HG03565 (cell line): ENCODE measurements at regions not wholly inside any gene's neighbourhood (a gene's known extent, or its start where the extent isn't known, plus 50 kb on each side); places are given as distances from the start of the nearest gene placed in this dataset.

Experiments used
- ATAC-seq: cut with Tn5 transposase; IDR thresholded peaks from one replicate; pipeline ENCODE4 v1.9.1; 2021; ENCODE audit warnings: mild to moderate bottlenecking, moderate library complexity; ENCODE audit not compliant: unreplicated experiment

- ATAC-seq: no peak
Measured at GRCh38 chr1:195941795-195942194, 666.4 kb downstream of the KCNT2 start.

DNA sequence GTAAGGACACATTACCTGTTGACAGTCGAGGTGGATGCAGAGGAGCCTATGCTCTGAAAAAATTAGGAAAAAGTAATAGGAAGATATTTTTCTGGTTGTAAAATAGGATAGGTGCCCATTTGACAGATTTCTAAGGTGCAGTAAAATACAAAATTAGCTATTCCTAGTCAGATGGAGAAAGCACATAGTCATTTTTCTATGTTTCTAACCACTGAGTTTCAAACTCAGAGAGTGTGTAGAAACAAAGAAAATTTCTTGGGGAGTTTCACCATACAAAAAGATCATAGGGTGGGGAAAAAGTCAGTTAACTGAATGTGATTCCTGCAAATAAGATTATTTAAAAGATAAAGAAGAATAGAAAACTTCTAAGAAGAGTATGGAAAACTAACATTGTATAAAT is 666.9 kb downstream of the KCNT2 start:
- ATAC-seq: peak; percentile 40

- ATAC-seq: no peak
Measured at GRCh38 chr1:195939844-195940243, 668.4 kb downstream of the KCNT2 start.

- ATAC-seq: no peak
Measured at GRCh38 chr1:195934817-195935553, 673.3 kb downstream of the KCNT2 start.

DNA sequence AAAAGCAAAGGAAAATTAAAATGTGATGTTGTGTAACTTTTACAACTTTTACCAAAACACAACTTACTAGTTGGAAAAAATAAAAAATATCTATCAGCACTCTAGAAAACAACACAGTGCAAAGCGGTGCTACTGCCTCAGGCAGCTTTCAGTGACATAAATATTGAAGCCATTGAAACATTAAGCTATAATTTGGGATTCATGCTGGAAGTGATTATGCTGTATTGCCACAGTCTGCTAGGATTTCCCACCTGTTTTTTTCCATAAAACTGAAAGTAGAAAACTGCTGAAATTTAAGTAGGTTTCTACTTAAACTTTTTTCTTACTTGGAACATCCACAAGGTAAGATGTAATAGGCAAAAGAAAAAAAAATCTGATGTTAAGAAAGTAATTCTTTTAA is 674.4 kb downstream of the KCNT2 start:
- ATAC-seq: no peak

DNA sequence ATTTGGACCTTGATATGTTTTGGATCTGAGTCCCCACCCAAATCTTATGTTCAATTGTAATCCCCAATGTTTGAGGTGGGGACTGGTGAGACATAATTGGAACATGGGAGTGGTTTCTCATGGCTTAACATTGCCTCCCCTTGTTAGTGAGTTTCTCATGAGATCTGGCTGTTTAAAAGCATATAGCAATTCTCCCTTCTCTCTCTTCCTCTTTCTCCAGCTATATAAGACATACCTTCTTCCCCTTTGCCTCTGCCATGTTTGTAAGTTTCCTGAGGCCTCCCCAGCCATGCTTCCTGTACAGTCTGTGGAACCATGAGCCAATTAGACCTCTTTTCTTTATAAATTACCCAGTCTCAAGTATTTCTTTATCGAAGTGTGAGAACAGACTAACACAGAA is 692.4 kb downstream of the KCNT2 start:
- no peak for ATAC-seq

DNA sequence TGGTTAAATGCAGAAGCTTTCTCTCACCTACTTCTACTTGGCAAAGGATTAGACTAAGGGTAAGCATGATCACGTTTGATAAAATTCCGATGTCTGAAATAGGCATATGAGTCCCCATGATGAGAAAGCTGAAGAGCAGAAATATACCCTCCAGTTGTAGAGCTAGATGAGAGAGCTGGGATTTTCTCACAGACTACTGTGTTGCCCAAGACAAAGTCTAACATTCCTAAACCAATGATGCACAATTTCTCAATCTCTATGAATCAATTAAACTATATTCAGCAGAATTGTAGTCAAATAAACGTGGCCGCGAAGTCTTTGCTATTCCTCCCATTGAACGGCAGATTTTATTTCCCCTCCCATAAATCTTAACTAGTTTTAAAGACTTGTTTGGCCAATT is 699.2 kb downstream of the KCNT2 start:
- ATAC-seq: no peak

GRCh38 chr1:195908121-195908520 is 700.1 kb downstream of the KCNT2 start:
- ATAC-seq: no peak

GRCh38 chr1:195903203-195903602 is 705.0 kb downstream of the KCNT2 start:
- ATAC-seq: no peak

DNA sequence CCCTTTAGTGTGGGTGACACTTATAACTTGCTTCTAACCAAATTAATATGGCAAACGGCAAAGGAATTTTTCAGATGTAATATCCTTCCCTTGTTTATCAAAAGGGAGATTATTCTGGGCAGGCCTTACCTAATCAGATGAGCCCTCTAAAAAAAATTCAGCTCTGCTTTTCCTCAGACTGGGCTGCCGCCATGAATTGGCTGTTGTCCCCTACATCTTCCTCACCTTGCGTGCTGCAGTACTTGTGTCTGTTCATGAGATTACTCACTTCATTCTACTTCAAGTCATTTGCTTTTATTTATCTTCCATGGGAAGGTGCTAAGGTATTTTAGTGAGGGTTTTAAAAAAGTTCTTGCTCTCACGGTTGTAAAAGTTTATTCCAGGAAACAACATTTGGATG is 705.5 kb downstream of the KCNT2 start:
- no peak for ATAC-seq

DNA sequence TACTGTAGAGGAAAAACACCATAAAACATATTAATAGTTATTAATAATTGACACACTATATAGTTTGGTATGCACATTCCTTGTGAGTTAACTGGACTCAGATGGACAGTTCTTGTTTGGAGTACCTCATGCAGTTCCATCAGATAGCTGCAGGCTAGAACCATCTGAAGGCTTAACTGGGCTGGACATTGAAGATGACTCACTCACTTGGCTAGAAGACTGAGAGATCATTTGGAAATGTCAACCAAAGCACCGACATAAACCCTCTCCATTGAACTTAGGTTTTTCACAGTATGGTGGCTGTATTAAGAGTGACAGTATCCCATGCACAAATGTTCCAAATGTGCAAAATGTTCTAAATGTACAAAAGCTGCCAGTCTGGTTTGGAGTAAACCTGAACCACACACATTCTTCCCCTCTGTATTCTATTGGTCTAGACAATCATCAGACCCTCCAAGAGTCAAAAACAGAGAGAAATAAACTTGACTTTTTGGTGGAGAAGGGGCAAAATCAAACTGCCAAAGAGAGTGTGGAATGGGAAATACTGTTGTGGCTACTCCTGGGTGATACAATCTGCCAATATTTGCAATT is 708.4 kb downstream of the KCNT2 start:
- ATAC-seq: no peak

- no peak for ATAC-seq
Measured at GRCh38 chr1:195898924-195899323, 709.3 kb downstream of the KCNT2 start.

GRCh38 chr1:195898373-195898772 is 709.9 kb downstream of the KCNT2 start:
- no peak for ATAC-seq

DNA sequence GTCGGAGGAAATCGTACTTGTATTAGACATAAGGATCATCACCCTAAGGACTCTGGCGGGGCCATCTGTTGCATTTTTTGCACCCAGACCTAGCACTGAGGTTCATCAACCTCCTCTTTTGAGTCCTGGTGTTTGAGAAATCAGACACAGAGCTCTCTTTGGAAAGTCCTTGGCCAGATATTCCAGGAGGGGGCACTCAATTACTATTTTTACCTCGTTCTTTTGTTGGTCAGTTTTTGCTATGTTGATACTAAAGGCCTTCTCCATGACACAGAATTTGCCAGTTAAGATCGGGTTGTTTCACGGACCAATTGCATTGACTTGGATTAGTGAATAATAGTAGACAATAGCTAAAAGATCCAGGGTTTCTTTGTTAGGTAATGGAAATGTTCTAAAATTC is 711.2 kb downstream of the KCNT2 start:
- ATAC-seq: no peak

DNA sequence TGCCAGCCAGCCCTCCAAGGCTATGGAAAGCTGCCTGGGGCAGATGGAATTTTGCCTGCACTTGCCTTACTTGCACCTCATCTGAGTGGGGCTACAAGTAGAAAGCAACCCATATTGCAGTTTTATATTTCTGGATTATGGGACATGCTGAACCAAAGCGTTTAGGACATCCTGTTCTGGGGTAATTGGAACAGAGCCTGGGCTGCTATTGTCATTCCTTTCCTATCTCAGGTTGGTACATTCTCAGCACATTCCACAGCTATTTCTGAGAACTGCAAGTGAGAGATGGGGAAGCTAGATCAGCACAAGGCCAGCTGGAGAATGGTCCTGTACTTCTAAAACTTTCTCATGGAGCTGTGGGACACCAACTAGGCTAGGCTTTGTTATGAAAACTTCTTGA is 713.8 kb downstream of the KCNT2 start:
- ATAC-seq: no peak

- ATAC-seq: no peak
Measured at GRCh38 chr1:195886000-195886399, 722.2 kb downstream of the KCNT2 start.

GRCh38 chr1:195878478-195878877 is 729.8 kb downstream of the KCNT2 start:
- no peak for ATAC-seq

GRCh38 chr1:195876792-195877191 is 731.4 kb downstream of the KCNT2 start:
- no peak for ATAC-seq

- no peak for ATAC-seq
Measured at GRCh38 chr1:195872376-195872775, 735.9 kb downstream of the KCNT2 start.

GRCh38 chr1:195867638-195868037 is 740.6 kb downstream of the KCNT2 start:
- no peak for ATAC-seq

DNA sequence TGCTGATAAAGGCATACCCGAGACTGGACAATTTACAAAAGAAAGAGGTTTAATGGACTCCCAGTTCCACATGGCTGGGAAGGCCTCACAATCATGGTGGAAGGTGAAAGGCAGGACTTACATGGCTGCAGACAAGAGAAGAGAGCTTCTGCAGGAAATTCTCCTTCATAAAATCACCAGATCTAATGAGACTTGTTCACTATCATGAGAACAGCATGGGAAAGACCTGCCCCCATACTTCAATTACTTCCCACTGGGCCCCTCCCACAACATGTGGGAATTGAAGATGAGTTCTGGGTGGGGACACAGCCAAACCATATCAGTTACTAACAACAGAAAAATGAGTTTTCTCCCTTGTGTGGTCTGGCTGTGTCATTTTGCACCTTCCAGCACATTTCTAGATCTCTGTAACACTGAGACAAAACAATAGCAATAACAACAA is 741.4 kb downstream of the KCNT2 start:
- ATAC-seq: no peak

DNA sequence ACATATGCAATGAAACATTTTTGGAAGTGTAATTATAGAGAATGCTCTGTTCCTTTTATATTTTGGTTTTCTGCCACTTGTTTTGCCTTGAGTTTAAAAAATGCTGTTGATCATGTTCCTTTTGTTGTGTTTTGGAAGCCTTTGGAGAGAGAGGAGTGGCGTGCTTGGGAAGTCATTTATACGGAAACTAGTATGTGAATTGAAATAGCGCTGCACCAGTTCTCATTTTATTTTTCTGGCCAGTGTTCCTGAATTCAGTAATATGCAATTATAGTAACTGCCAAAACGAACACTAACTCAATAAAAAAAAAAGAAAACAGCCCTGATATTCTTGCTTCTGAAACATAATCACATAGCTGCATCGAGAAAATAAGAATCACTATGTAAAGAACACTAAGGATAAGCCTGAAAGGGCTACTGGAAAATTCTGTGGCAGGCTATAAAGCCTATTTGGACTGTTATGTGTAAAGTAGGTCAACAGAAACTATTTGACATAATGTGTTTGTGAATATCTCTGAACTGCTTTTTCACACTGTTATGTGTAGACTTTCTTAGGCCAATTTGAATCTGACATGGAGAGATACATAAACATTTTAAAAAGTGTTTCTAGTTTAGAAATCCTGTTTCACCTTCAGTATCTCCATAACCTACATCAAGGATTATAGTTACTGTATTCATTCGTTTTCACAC is 742.0 kb downstream of the KCNT2 start:
- no peak for ATAC-seq
